K562 (cell line): ENCODE measurements at regions not wholly inside any gene's neighbourhood (a gene's known extent, or its start where the extent isn't known, plus 50 kb on each side); places are given as distances from the start of the nearest gene placed in this dataset.

Experiments
- BRD4 ChIP-seq: fragments of 200-600 bp; sonication (generic); IDR thresholded peaks from 2 replicates; pipeline ENCODE4 v1.6.1; 2017; ENCODE audit warnings: inconsistent platforms
- BRF2 ChIP-seq: IDR thresholded peaks from 3 replicates; pipeline ENCODE4 v1.6.1; 2011; ENCODE audit warnings: borderline replicate concordance, mild to moderate bottlenecking; ENCODE audit not compliant: insufficient read length, insufficient read depth
- CHD1 ChIP-seq: fragments of 200-600 bp; sonication (generic); IDR thresholded peaks from one replicate; pipeline ENCODE4 v1.6.1; 2012; ENCODE audit warnings: mild to moderate bottlenecking, moderate library complexity, low read length, inconsistent platforms
- CTCF ChIP-seq, 3 experiments: IDR thresholded peaks in 2 of 3; conservative IDR thresholded peaks in 1 of 3; 2 replicates each; pipeline ENCODE4 v1.5.1; 2011 to 2012; ENCODE audit warnings: low read length in 3 of 3, mild to moderate bottlenecking in 3 of 3, control low read depth in 2 of 3, improper control_type of control experiment in 1 of 3, inconsistent platforms in 1 of 3, low read depth in 1 of 3, mixed read lengths in 1 of 3, moderate library complexity in 1 of 3; ENCODE audit not compliant: insufficient read depth in 2 of 3
- FOSL1 ChIP-seq: fragments of 200-800 bp; sonication (Bioruptor generic); conservative IDR thresholded peaks from 2 replicates; pipeline ENCODE4 v1.6.1; 2016; ENCODE audit warnings: missing genetic modification characterization, missing compliant biosample characterization
- KDM1A ChIP-seq, 2 experiments: fragments of 450-650 bp; IDR thresholded peaks; 2 replicates each; pipeline ENCODE4 v1.6.1; 2016; ENCODE audit warnings: mild to moderate bottlenecking in 2 of 2
- MXI1 ChIP-seq: IDR thresholded peaks from 2 replicates; pipeline ENCODE4 v1.6.1; 2011; ENCODE audit warnings: low read depth, mild to moderate bottlenecking, improper control_type of control experiment, low read length
- NRF1 ChIP-seq, 2 experiments: fragments of 450-650 bp; IDR thresholded peaks in 1 of 2; conservative IDR thresholded peaks in 1 of 2; 2 replicates each; pipeline ENCODE4 v1.6.1; 2014; ENCODE audit warnings: mild to moderate bottlenecking in 2 of 2
- PHF21A ChIP-seq: fragments of 450-650 bp; IDR thresholded peaks from 2 replicates; pipeline ENCODE4 v1.6.1; 2017; ENCODE audit warnings: low read depth, borderline replicate concordance
- POLR2A ChIP-seq: fragments of 450-650 bp; conservative IDR thresholded peaks from 2 replicates; pipeline ENCODE4 v1.6.1; 2016
- RAD21 ChIP-seq, 2 experiments: fragments of 250-450 bp in 1 of 2; fragments of 450-650 bp in 1 of 2; sonication (Bioruptor Pico) in 1 of 2; formaldehyde crosslinking in 1 of 2; IDR thresholded peaks in 1 of 2; conservative IDR thresholded peaks in 1 of 2; 2 replicates each; pipeline versions ENCODE4 v1.4.0 to v1.8.0; 2020 to 2022; ENCODE audit warnings: mild to moderate bottlenecking in 2 of 2, moderate library complexity in 1 of 2
- ZFP36 ChIP-seq: fragments of 150-350 bp; IDR thresholded peaks from 2 replicates; pipeline ENCODE4 v1.6.1; 2018; ENCODE audit warnings: low read length, low read depth; ENCODE audit not compliant: partially characterized antibody

GRCh38 chr10:8721650-8722049, 667.2 kb downstream of the GATA3 start:
- TF ChIP-seq BRD4 (no peak), ZFP36 (no peak), CTCF (IDR thresholded peaks at IDR 0.05 in 2 of 3, conservative IDR thresholded peaks at IDR 0.05 in 1 of 3; ENCODE audit: insufficient read depth in 2 of 3, low read depth in 1 of 3, low read length in 3 of 3) (no peak), POLR2A (no peak), FOSL1 (tag) (no peak), NRF1 (conservative IDR thresholded peaks at IDR 0.05 in 1 of 2, IDR thresholded peaks at IDR 0.05 in 1 of 2) (no peak), RAD21 (CRISPR knock-in tag; conservative IDR thresholded peaks at IDR 0.05 in 1 of 2, IDR thresholded peaks at IDR 0.05 in 1 of 2) (no peak), KDM1A (IDR thresholded peaks at IDR 0.05) (no peak), CHD1 (no peak), BRF2 (no peak), MXI1 (no peak), PHF21A (no peak)
